Mammary epithelial cell (primary cell): ENCODE measurements at regions not wholly inside any gene's neighbourhood (a gene's known extent, or its start where the extent isn't known, plus 50 kb on each side); places are given as distances from the start of the nearest gene placed in this dataset.

Experiments
- CTCF ChIP-seq, 2 donors: IDR thresholded peaks in 1 of 2; conservative IDR thresholded peaks in 1 of 2; 2 replicates each; pipeline ENCODE4 v1.5.1; 2011 to 2012; ENCODE audit warnings: inconsistent platforms in 2 of 2, low read length in 2 of 2, mild to moderate bottlenecking in 2 of 2, control low read depth in 1 of 2, low read depth in 1 of 2; ENCODE audit not compliant: insufficient read depth in 1 of 2; ENCODE audit errors: extremely low read depth in 1 of 2
- EZH2 ChIP-seq: IDR thresholded peaks from 2 replicates; pipeline ENCODE4 v1.6.1; 2012; ENCODE audit warnings: low read length, inconsistent platforms, borderline replicate concordance

- TF ChIP-seq CTCF (conservative IDR thresholded peaks at IDR 0.05 in 1 of 2, IDR thresholded peaks at IDR 0.05 in 1 of 2; ENCODE audit: extremely low read depth in 1 of 2, insufficient read depth in 1 of 2, low read depth in 1 of 2, low read length in 2 of 2) (no peak), EZH2 (no peak)
Measured at GRCh38 chr2:12620759-12621158, 96.0 kb upstream of the TRIB2 start.
